ENCODE measurements at regions not wholly inside any gene's neighbourhood (a gene's known extent, or its start where the extent isn't known, plus 50 kb on each side); places are given as distances from the start of the nearest gene placed in this dataset.

GRCh38 chr2:145086910-145087309 is 567.0 kb upstream of the ZEB2 start:
- H3K9me2 ChIP-seq (ENCODE audit: insufficient read depth), result no peaks in the 10 kb centered on the region
- H3K27ac ChIP-seq (ENCODE audit: low read depth, low read length), result no peak overlapping the region
- H3K36me3 ChIP-seq (ENCODE audit: control insufficient read depth in 1 of 2, insufficient read depth in 2 of 2, low read length in 2 of 2), result no peaks in the 10 kb centered on the region
- no TSS peak for BruUV-seq (replicated peaks)
- POLR2A ChIA-PET, result no interaction called here
- RAD21 ChIA-PET (ENCODE audit: low non-redundant PET in 1 of 2, low total read pairs in 2 of 2, uncharacterized antibody in 2 of 2, unreplicated experiment in 2 of 2), result no interaction called here
- TF ChIP-seq ZBTB33 (IDR thresholded peaks at IDR 0.05; ENCODE audit: extremely low read depth, insufficient replicate concordance, low read length) (no peak), FOSL1 (IDR thresholded peaks at IDR 0.05; ENCODE audit: low read depth) (no peak), EGR1 (IDR thresholded peaks at IDR 0.05; ENCODE audit: low read depth) (no peak), EZH2phosphoT487 (IDR thresholded peaks at IDR 0.05; ENCODE audit: borderline replicate concordance) (no peak), ZNF274 (IDR thresholded peaks at IDR 0.05; ENCODE audit: low read depth, low read length) (no peak), SRF (IDR thresholded peaks at IDR 0.05; ENCODE audit: low read depth) (no peak), TCF7L2 (IDR thresholded peaks at IDR 0.05; ENCODE audit: borderline replicate concordance, extremely low read depth, insufficient read depth, insufficient read length) (no peak), ELF1 (IDR thresholded peaks at IDR 0.05; ENCODE audit: borderline replicate concordance, low read depth) (no peak), RAD21 (IDR thresholded peaks at IDR 0.05; ENCODE audit: low read depth) (no peak), ATF3 (IDR thresholded peaks at IDR 0.05) (no peak), CEBPB (IDR thresholded peaks at IDR 0.05; ENCODE audit: low read depth) (no peak)
- no peak overlapping the region for H2AFZ ChIP-seq (ENCODE audit: low read depth, low read length, poor library complexity, severe bottlenecking)
- no peaks in the 10 kb centered on the region for H3K79me2 ChIP-seq (ENCODE audit: insufficient read depth, low read length)
- ATAC-seq (no peak), DNase-seq (ENCODE audit: low read depth, low spot score) (no peak)
- no peaks in the 10 kb centered on the region for H3K4me1 ChIP-seq (ENCODE audit: control insufficient read depth in 1 of 2, insufficient read depth in 2 of 2, low read length in 2 of 2)
- no peaks in the 10 kb centered on the region for H3K9me3 ChIP-seq (ENCODE audit: control insufficient read depth in 1 of 2, insufficient read depth in 1 of 2, low read depth in 1 of 2, low read length in 2 of 2)
- H4K20me1 ChIP-seq (ENCODE audit: insufficient read depth), result no peaks in the 10 kb centered on the region
- no peak overlapping the region for H3K9ac ChIP-seq (ENCODE audit: low read length)
- H3K4me3 ChIP-seq (replicated peaks in 1 of 2; ENCODE audit: low read depth in 1 of 2, low read length in 2 of 2), result no peak overlapping the region
- H3K27me3 ChIP-seq (ENCODE audit: insufficient read depth, low read length), result no peaks in the 10 kb centered on the region
- CTCF ChIA-PET, result no interaction called here
- no peak overlapping the region for H3K4me2 ChIP-seq (ENCODE audit: low read length)
- intact Hi-C loops (cut with micrococcal nuclease), result no loop called here
